Keratinocyte (primary cell): ENCODE measurements at regions not wholly inside any gene's neighbourhood (a gene's known extent, or its start where the extent isn't known, plus 50 kb on each side); places are given as distances from the start of the nearest gene placed in this dataset.

Experiments
- EZH2 ChIP-seq: IDR thresholded peaks from one replicate; pipeline ENCODE4 v1.6.1; 2012; ENCODE audit warnings: inconsistent platforms, mild to moderate bottlenecking, low read length, moderate library complexity
- TF ChIP-seq, protein P1 (sequence below), 3 experiments: IDR thresholded peaks in 1 of 3; conservative IDR thresholded peaks in 1 of 3; optimal IDR thresholded peaks in 1 of 3; 2 replicates in 2 of 3; 3 replicates in 1 of 3; pipeline versions ENCODE3 to v1.5.1; 2011; ENCODE audit warnings: low read length in 3 of 3, mild to moderate bottlenecking in 3 of 3, moderate library complexity in 2 of 3, control low read depth in 1 of 3, inconsistent platforms in 1 of 3; ENCODE audit not compliant: insufficient read depth in 2 of 3; ENCODE audit errors: extremely low read depth in 1 of 3

DNA sequence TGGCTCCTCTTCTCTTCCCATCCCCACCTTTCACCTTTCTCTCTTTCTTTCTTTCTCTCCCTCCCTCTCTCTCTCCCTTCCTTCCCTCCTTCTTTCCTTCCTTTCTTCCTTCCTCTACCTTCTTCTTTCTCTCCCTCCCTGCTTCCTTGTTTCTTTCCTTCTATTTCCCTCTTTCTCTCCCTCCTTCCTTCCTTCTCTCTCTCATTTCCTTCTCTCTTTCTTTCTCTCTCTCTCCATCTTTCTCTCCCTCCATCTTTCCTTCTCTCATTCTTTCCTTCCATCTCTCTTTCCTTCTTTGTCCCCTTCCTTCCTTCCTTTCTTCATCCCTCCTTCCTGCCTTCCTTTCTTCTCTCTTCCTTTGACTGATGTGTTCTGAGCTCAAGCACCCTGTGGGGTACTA is 1467.0 kb upstream of the DEFB115 start:
- TF ChIP-seq, protein P1, sequence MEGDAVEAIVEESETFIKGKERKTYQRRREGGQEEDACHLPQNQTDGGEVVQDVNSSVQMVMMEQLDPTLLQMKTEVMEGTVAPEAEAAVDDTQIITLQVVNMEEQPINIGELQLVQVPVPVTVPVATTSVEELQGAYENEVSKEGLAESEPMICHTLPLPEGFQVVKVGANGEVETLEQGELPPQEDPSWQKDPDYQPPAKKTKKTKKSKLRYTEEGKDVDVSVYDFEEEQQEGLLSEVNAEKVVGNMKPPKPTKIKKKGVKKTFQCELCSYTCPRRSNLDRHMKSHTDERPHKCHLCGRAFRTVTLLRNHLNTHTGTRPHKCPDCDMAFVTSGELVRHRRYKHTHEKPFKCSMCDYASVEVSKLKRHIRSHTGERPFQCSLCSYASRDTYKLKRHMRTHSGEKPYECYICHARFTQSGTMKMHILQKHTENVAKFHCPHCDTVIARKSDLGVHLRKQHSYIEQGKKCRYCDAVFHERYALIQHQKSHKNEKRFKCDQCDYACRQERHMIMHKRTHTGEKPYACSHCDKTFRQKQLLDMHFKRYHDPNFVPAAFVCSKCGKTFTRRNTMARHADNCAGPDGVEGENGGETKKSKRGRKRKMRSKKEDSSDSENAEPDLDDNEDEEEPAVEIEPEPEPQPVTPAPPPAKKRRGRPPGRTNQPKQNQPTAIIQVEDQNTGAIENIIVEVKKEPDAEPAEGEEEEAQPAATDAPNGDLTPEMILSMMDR (optimal IDR thresholded peaks at IDR 0.05 in 1 of 3, IDR thresholded peaks at IDR 0.05 in 1 of 3, conservative IDR thresholded peaks at IDR 0.05 in 1 of 3; ENCODE audit: extremely low read depth in 1 of 3, insufficient read depth in 2 of 3, low read length in 3 of 3) = no peak
- TF ChIP-seq EZH2 = no peak
